Panc1 (cell line): ENCODE measurements at regions not wholly inside any gene's neighbourhood (a gene's known extent, or its start where the extent isn't known, plus 50 kb on each side); places are given as distances from the start of the nearest gene placed in this dataset.

Source experiments
- ATAC-seq: fragments of 200-7000 bp; cut with Tn5 transposase; 2 replicates; pipeline ENCODE4 v1.9.1; 2020; ENCODE audit warnings: mild to moderate bottlenecking, moderate library complexity
- BruUV-seq: library from RNA; stranded (reverse); fragments of 400-500 nt; replicated peaks from 2 replicates; lab custom pipeline; 2021; lab: Mats Ljungman, UMichigan
- CTCF ChIA-PET: fragments of 300-600 bp; sonication (Branson Sonifier 250); formaldehyde crosslinking; loops from one replicate; lab custom pipeline; 2022; ENCODE audit warnings: antibody characterized with exemption; lab: Charles Lee
- POLR2A ChIA-PET: fragments of 300-600 bp; sonication (Branson Sonifier 250); formaldehyde crosslinking; loops from one replicate; lab custom pipeline; 2022; ENCODE audit warnings: antibody characterized with exemption; lab: Charles Lee
- DNase-seq: peaks from one replicate; pipeline ENCODE4 v3.0.0-alpha.2; 2010; ENCODE audit warnings: low read depth, low spot score
- H3K27ac ChIP-seq: 2 replicates; pipeline ENCODE4 v1.5.1; 2011; ENCODE audit warnings: mild to moderate bottlenecking, low read length, inconsistent platforms
- H3K27me3 ChIP-seq: fragments of 200-500 bp; sonication (Bioruptor generic); 2 replicates; pipeline ENCODE4 v1.6.0; 2014; ENCODE audit warnings: low read length, inconsistent platforms; ENCODE audit not compliant: control insufficient read depth, insufficient read depth
- H3K36me3 ChIP-seq: fragments of 200-500 bp; sonication (Bioruptor generic); 2 replicates; pipeline ENCODE4 v1.5.1; 2014; ENCODE audit warnings: inconsistent platforms, mild to moderate bottlenecking, low read length, moderate library complexity; ENCODE audit not compliant: control insufficient read depth, insufficient read depth
- H3K4me1 ChIP-seq: 2 replicates; pipeline ENCODE4 v1.5.1; 2011; ENCODE audit warnings: inconsistent platforms, mild to moderate bottlenecking, low read length, moderate library complexity; ENCODE audit not compliant: control insufficient read depth, insufficient read depth
- H3K4me3 ChIP-seq, 2 experiments: 2 replicates each; pipeline ENCODE4 v1.5.1; 2011 to 2012; ENCODE audit warnings: low read depth in 2 of 2, low read length in 2 of 2, mild to moderate bottlenecking in 2 of 2, inconsistent platforms in 1 of 2, moderate library complexity in 1 of 2
- H3K9me3 ChIP-seq: fragments of 200-500 bp; sonication (Bioruptor generic); 2 replicates; pipeline ENCODE4 v1.5.1; 2014; ENCODE audit warnings: low read depth, mild to moderate bottlenecking, inconsistent platforms, low read length, moderate library complexity; ENCODE audit not compliant: control insufficient read depth, insufficient read depth
- CTCF ChIP-seq: fragments of 450-650 bp; IDR thresholded peaks from 2 replicates; pipeline ENCODE4 v1.5.1; 2017; ENCODE audit warnings: mild to moderate bottlenecking
- POLR2AphosphoS5 ChIP-seq: IDR thresholded peaks from 2 replicates; pipeline ENCODE4 v1.6.1; 2012; ENCODE audit warnings: mild to moderate bottlenecking, low read depth, low read length, moderate library complexity
- REST ChIP-seq, 2 experiments: IDR thresholded peaks; 2 replicates each; pipeline ENCODE4 v1.6.1; 2011 to 2012; ENCODE audit warnings: low read depth in 2 of 2, control low read depth in 1 of 2, low read length in 1 of 2, mild to moderate bottlenecking in 1 of 2, moderate library complexity in 1 of 2; ENCODE audit not compliant: insufficient read depth in 1 of 2
- SIN3A ChIP-seq: IDR thresholded peaks from 2 replicates; pipeline ENCODE4 v1.6.1; 2012; ENCODE audit warnings: low read depth, mild to moderate bottlenecking, low read length, moderate library complexity, borderline replicate concordance; ENCODE audit not compliant: insufficient read depth
- TCF7L2 ChIP-seq: IDR thresholded peaks from 2 replicates; pipeline ENCODE4 v1.6.1; 2011; ENCODE audit warnings: mild to moderate bottlenecking, low read depth, low read length, inconsistent platforms
- in situ Hi-C: cut with HindIII; loops from 2 replicates; pipeline ENCODE4 v1.10.0; 2016; ENCODE audit warnings: low sequenced_read_pairs, low pct_unique_long_range_greater_than_20kb
- intact Hi-C: fragments of 100-400 bp; cut with micrococcal nuclease; formaldehyde crosslinking; loops from one replicate; pipeline ENCODE4 v1.10.0; 2022; ENCODE audit not compliant: unreplicated experiment

GRCh38 chr9:106146886-106147285 is 452.5 kb downstream of the TMEM38B start:
- in situ Hi-C loops, result no loop called here
- BruUV-seq, result no TSS peak
- no peaks in the 10 kb centered on the region for H3K36me3 ChIP-seq
- no peak for DNase-seq
- TF ChIP-seq REST (IDR thresholded peaks at IDR 0.05; ENCODE audit: insufficient read depth in 1 of 2, low read depth in 2 of 2, low read length in 1 of 2), result no peak
- no peak for TF ChIP-seq TCF7L2
- no peak for TF ChIP-seq CTCF
- TF ChIP-seq SIN3A, result no peak
- TF ChIP-seq POLR2AphosphoS5, result no peak
- intact Hi-C loops, result no loop called here
- no peaks in the 10 kb centered on the region for H3K27me3 ChIP-seq
- no peak for ATAC-seq
- H3K9me3 ChIP-seq, result no peaks in the 10 kb centered on the region
- H3K4me1 ChIP-seq, result no peaks in the 10 kb centered on the region
- CTCF ChIA-PET, result no interaction called here
- POLR2A ChIA-PET, result no interaction called here
- no peak overlapping the region for H3K4me3 ChIP-seq
- H3K27ac ChIP-seq, result no peak overlapping the region

GRCh38 chr9:106149956-106150355 is 455.6 kb downstream of the TMEM38B start:
- in situ Hi-C loops, result no loop called here
- no peak overlapping the region for H3K27ac ChIP-seq
- no peaks in the 10 kb centered on the region for H3K9me3 ChIP-seq
- no TSS peak for BruUV-seq
- intact Hi-C loops, result no loop called here
- ATAC-seq (no peak), DNase-seq (no peak)
- TF ChIP-seq CTCF, result no peak
- TF ChIP-seq SIN3A, result no peak
- TF ChIP-seq TCF7L2, result no peak
- no peak for TF ChIP-seq POLR2AphosphoS5
- TF ChIP-seq REST (IDR thresholded peaks at IDR 0.05; ENCODE audit: insufficient read depth in 1 of 2, low read depth in 2 of 2, low read length in 1 of 2), result no peak
- CTCF ChIA-PET, result no interaction called here
- H3K4me1 ChIP-seq, result no peaks in the 10 kb centered on the region
- no peaks in the 10 kb centered on the region for H3K36me3 ChIP-seq
- H3K27me3 ChIP-seq, result no peaks in the 10 kb centered on the region
- POLR2A ChIA-PET, result no interaction called here
- H3K4me3 ChIP-seq, result no peak overlapping the region
